ENCODE measurements at regions not wholly inside any gene's neighbourhood (a gene's known extent, or its start where the extent isn't known, plus 50 kb on each side); places are given as distances from the start of the nearest gene placed in this dataset.

- TF ChIP-seq MYC (IDR thresholded peaks at IDR 0.05; ENCODE audit: low read depth, low read length), result no peak
- no peak for TF ChIP-seq CTCF (IDR thresholded peaks at IDR 0.05; ENCODE audit: low read depth, low read length)
- no peak for TF ChIP-seq POLR2A (IDR thresholded peaks at IDR 0.05; ENCODE audit: extremely low read depth, insufficient read length)
Measured at GRCh38 chr6:169960521-169960885, 209.1 kb downstream of the ERMARD start.
